B cell (primary cell): ENCODE measurements at regions not wholly inside any gene's neighbourhood (a gene's known extent, or its start where the extent isn't known, plus 50 kb on each side); places are given as distances from the start of the nearest gene placed in this dataset.

Experiments used
- ATAC-seq: fragments of 200-7000 bp; cut with Tn5 transposase; one replicate; pipeline ENCODE4 v1.10.0; 2021; ENCODE audit warnings: low read depth, mild to moderate bottlenecking, moderate number of reproducible peaks, moderate library complexity
- CTCF ChIA-PET: fragments of 350-600 bp; sonication (Branson Sonifier 250); formaldehyde crosslinking; loops from one replicate; lab custom pipeline; 2021; ENCODE audit warnings: antibody characterized with exemption, inconsistent platforms; lab: Charles Lee
- POLR2A ChIA-PET: fragments of 350-600 bp; sonication (Branson Sonifier 250); formaldehyde crosslinking; loops from one replicate; lab custom pipeline; 2021; ENCODE audit warnings: antibody characterized with exemption; lab: Charles Lee
- DNase-seq: peaks from one replicate; pipeline ENCODE4 v3.0.0; 2013
- H2AFZ ChIP-seq: 2 replicates; pipeline ENCODE4 v1.6.1; 2012; ENCODE audit warnings: mild to moderate bottlenecking, low read depth, low read length; ENCODE audit not compliant: insufficient read depth, poor library complexity, severe bottlenecking
- H3K27ac ChIP-seq, 2 donors: 1 replicate in 1 of 2; 2 replicates in 1 of 2; pipeline ENCODE4 v1.5.1; 2012 to 2013; ENCODE audit warnings: low read length in 2 of 2, mild to moderate bottlenecking in 2 of 2, moderate library complexity in 1 of 2
- H3K27me3 ChIP-seq, 4 experiments: fragments of 200-600 bp in 1 of 4; sonication (generic) in 1 of 4; replicated peaks in 1 of 4; 1 replicate in 2 of 4; 2 replicates in 2 of 4; pipeline versions ENCODE4 v1.6.1 to v1.7.0; 2013 to 2016; ENCODE audit warnings: low read length in 3 of 4, mild to moderate bottlenecking in 2 of 4, mixed read lengths in 1 of 4, moderate library complexity in 1 of 4; ENCODE audit not compliant: insufficient read depth in 4 of 4, control insufficient read depth in 3 of 4; ENCODE audit errors: control extremely low read depth in 1 of 4
- H3K36me3 ChIP-seq, 2 experiments: replicated peaks in 1 of 2; 1 replicate in 1 of 2; 2 replicates in 1 of 2; pipeline versions ENCODE4 v1.6.1 to v1.7.1; 2013; ENCODE audit warnings: low read length in 1 of 2; ENCODE audit not compliant: insufficient read depth in 2 of 2, control insufficient read depth in 1 of 2; ENCODE audit errors: control extremely low read depth in 1 of 2, extremely low read depth in 1 of 2
- H3K4me1 ChIP-seq, 2 donors: fragments of 200-600 bp in 1 of 2; sonication (generic) in 1 of 2; 1 replicate in 1 of 2; 2 replicates in 1 of 2; pipeline versions ENCODE4 v1.5.1 to v1.6.1; 2013 to 2017; ENCODE audit warnings: low read length in 2 of 2; ENCODE audit not compliant: control insufficient read depth in 2 of 2, insufficient read depth in 2 of 2
- H3K4me2 ChIP-seq: replicated peaks from 2 replicates; pipeline ENCODE3; 2012; ENCODE audit warnings: mild to moderate bottlenecking, low read depth, low read length; ENCODE audit not compliant: poor library complexity, severe bottlenecking
- H3K4me3 ChIP-seq, 5 experiments: fragments of 200-600 bp in 1 of 5; sonication (generic) in 1 of 5; 1 replicate in 3 of 5; 2 replicates in 2 of 5; pipeline versions ENCODE4 v1.5.1 to v1.7.0; 2011 to 2016; ENCODE audit warnings: low read length in 4 of 5, mild to moderate bottlenecking in 4 of 5, low read depth in 2 of 5, control low read depth in 1 of 5, moderate library complexity in 1 of 5; ENCODE audit not compliant: insufficient read depth in 1 of 5; ENCODE audit errors: control extremely low read depth in 1 of 5, extremely low read depth in 1 of 5
- H3K79me2 ChIP-seq: fragments of 200-600 bp; sonication (generic); one replicate; pipeline ENCODE4 v1.6.0; 2016; ENCODE audit warnings: low read length; ENCODE audit not compliant: control insufficient read depth, insufficient read depth
- H3K9ac ChIP-seq: fragments of 200-600 bp; sonication (generic); 2 replicates; pipeline ENCODE4 v1.6.1; 2017; ENCODE audit warnings: mild to moderate bottlenecking, low read length, moderate library complexity
- H3K9me3 ChIP-seq, 3 donors: one replicate each; pipeline versions ENCODE4 v1.6.1 to v1.7.1; 2013; ENCODE audit warnings: low read length in 2 of 3; ENCODE audit not compliant: control insufficient read depth in 2 of 3, insufficient read depth in 1 of 3; ENCODE audit errors: control extremely low read depth in 1 of 3
- H4K20me1 ChIP-seq: 2 replicates; pipeline ENCODE4 v1.6.0; 2012; ENCODE audit warnings: mild to moderate bottlenecking, low read length; ENCODE audit not compliant: insufficient read depth, control insufficient read depth, poor library complexity, severe bottlenecking
- H3K27ac Mint-ChIP-seq: one replicate; pipeline ENCODE4 v1.8.0; 2021; ENCODE audit warnings: mixed read lengths
- H3K27me3 Mint-ChIP-seq: one replicate; pipeline ENCODE4 v1.8.0; 2021; ENCODE audit warnings: mixed read lengths
- H3K4me1 Mint-ChIP-seq: one replicate; pipeline ENCODE4 v1.8.0; 2021; ENCODE audit warnings: mixed read lengths
- H3K4me3 Mint-ChIP-seq: one replicate; pipeline ENCODE4 v1.8.0; 2021; ENCODE audit warnings: mixed read lengths
- H3K9me3 Mint-ChIP-seq: one replicate; pipeline ENCODE4 v1.8.0; 2022; ENCODE audit warnings: mixed read lengths; ENCODE audit not compliant: insufficient read depth
- EZH2 ChIP-seq: IDR thresholded peaks from 2 replicates; pipeline ENCODE4 v1.6.1; 2012; ENCODE audit warnings: borderline replicate concordance, low read depth, mild to moderate bottlenecking, moderate library complexity, low read length; ENCODE audit not compliant: insufficient read depth, poor library complexity, severe bottlenecking
- WGBS: methylation state at CpG from one replicate; pipeline ENCODE4 v1.1.5; 2013; ENCODE audit warnings: missing lambda C conversion rate; ENCODE audit not compliant: insufficient coverage; 5-methylcytosine and 5-hydroxymethylcytosine counted together
- intact Hi-C: fragments of 100-400 bp; cut with micrococcal nuclease; formaldehyde crosslinking; loops from one replicate; pipeline ENCODE4 v1.10.0; 2022
- TF ChIP-seq, protein P1 (sequence below): fragments of 200-600 bp; IDR thresholded peaks from one replicate; pipeline ENCODE4 v1.8.0; 2022; ENCODE audit warnings: antibody characterized with exemption, mild to moderate bottlenecking

DNA sequence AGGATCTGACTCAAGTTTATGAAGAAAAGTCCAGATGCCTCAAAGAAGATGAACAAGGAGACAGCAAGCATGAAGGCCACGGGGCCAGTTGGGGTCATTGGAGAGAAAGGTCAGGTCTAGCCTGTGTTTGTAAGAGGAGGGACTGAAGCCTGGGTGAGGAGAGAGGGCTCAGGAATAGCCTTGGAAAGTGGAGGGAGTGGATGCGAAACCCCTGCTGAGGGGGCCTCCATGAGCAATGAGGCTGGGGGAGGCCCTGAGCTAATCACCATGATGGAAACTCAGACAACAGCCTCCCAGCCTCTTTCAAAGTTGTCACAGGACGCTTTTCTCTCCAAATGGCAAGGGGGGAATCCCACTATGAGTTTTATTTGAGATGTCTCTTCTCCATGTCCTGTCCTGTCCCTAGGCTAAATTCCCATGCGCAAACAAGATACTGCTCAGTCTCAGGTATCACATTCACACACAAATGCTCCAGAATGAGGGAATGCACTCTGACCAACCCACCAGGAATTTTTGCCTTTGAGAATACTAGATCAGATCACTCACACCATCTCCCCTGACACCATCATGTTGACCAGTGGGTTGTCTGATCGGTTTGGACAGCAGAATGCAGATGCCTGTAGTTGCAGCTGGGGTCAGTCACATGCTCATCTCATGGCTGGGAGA is 51.3 kb upstream of the TOP3B start:
- Histone ChIP-seq H3K4me3 (no peak overlapping the region), H3K27ac (no peak overlapping the region), H4K20me1 (no peaks in the 10 kb centered on the region), H3K4me1 (peaks cover 75 to 86% of the 10 kb centered on the region in 2 donors), H3K36me3 (no peaks in the 10 kb centered on the region), H2AFZ (no peak overlapping the region), H3K4me2 (no peak overlapping the region), H3K79me2 (no peaks in the 10 kb centered on the region), H3K9me3 (peaks cover 0 to 4% (median 0%) of the 10 kb centered on the region in 3 donors), H3K9ac (no peak overlapping the region), H3K27me3 (no peaks in the 10 kb centered on the region)
- no peak for DNase-seq
- intact Hi-C loops = loop anchor here (5.0 to 10.0 kb wide), 3 partner anchors 52 to 901 kb away; partner anchors contain the start of gene TOP3B
- CTCF ChIA-PET = interaction anchor here (3.2 to 7.8 kb wide), 4 partner anchors 10 to 202 kb away, joined by 13 to 122 read pairs (median 82); no protein-coding TSS in a partner anchor
- no peak for ATAC-seq
- 98% methylated on average over 3 of the region's 5 CpGs for WGBS
- no peak for TF ChIP-seq EZH2
- TF ChIP-seq, protein P1, sequence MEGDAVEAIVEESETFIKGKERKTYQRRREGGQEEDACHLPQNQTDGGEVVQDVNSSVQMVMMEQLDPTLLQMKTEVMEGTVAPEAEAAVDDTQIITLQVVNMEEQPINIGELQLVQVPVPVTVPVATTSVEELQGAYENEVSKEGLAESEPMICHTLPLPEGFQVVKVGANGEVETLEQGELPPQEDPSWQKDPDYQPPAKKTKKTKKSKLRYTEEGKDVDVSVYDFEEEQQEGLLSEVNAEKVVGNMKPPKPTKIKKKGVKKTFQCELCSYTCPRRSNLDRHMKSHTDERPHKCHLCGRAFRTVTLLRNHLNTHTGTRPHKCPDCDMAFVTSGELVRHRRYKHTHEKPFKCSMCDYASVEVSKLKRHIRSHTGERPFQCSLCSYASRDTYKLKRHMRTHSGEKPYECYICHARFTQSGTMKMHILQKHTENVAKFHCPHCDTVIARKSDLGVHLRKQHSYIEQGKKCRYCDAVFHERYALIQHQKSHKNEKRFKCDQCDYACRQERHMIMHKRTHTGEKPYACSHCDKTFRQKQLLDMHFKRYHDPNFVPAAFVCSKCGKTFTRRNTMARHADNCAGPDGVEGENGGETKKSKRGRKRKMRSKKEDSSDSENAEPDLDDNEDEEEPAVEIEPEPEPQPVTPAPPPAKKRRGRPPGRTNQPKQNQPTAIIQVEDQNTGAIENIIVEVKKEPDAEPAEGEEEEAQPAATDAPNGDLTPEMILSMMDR = no peak
- POLR2A ChIA-PET = interaction anchor here (1.6 kb wide), 1 partner anchor 13 kb away, joined by 3 read pairs; no protein-coding TSS in a partner anchor
- peak overlapping the region; percentile 58 for H3K27ac Mint-ChIP-seq
- peaks cover 90% of the 10 kb centered on the region for H3K4me1 Mint-ChIP-seq
- H3K27me3 Mint-ChIP-seq = no peaks in the 10 kb centered on the region
- H3K9me3 Mint-ChIP-seq = no peaks in the 10 kb centered on the region
- H3K4me3 Mint-ChIP-seq = no peak overlapping the region
